ENCODE measurements at regions not wholly inside any gene's neighbourhood (a gene's known extent, or its start where the extent isn't known, plus 50 kb on each side); places are given as distances from the start of the nearest gene placed in this dataset.
"Not testable (repeated sequence)": the region's sequence is repeated elsewhere in the genome, so short reads cannot be mapped to it uniquely, and the experiment has no call there.

GRCh38 chr3:18126772-18127171 lies 298.4 kb downstream of the SATB1 start:
- no peak for DNase-seq (ENCODE audit: low read depth in 2 of 2)

GRCh38 chr3:18124501-18124900 lies 300.6 kb downstream of the SATB1 start:
- DNase-seq (ENCODE audit: low read depth in 2 of 2), result no peak

DNA sequence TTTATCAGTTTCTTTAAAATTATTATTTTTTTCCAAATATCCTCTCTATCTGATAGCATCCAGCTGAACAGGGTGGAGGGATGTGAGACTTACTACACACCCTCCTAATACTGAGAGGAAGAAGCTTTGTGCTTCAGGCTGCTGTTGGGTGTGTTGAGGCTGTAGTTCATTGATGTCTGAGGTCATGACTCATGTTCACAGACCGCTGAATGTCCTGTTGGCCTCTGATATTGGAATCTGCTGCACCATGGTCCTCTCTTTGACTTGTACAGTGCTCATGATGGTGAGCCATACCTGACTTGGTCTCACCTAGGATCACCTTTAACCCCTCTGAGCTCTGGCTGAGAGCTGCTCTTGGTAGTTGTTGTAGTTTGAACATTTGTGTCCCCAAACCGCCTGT lies 302.9 kb downstream of the SATB1 start:
- DNase-seq (ENCODE audit: low read depth in 2 of 2), result no peak

- DNase-seq (ENCODE audit: low read depth in 2 of 2), result no peak
Measured at GRCh38 chr3:18121020-18121419, 304.1 kb downstream of the SATB1 start.

GRCh38 chr3:18119866-18120265 lies 305.3 kb downstream of the SATB1 start:
- DNase-seq (ENCODE audit: low read depth in 2 of 2), result no peak

DNA sequence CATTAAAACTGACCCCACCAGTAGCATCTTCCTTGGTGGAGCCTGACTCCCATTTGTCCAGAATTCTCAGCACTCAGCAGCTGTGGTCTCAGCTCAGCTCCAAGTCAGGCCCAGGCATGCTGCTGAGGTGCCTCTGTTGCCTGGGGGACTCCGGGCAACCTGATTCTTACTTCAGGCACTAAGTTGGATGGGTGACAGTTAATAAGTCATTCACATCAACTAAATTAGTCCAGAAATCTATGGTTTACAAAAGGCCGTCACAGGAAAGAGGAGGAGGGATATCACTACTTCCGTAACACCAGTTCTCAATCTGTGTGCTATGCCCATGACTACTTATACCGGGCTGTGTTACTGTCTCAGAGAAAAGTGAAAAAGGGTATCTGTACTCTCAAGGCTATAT lies 310.2 kb downstream of the SATB1 start:
- no peak for DNase-seq (ENCODE audit: low read depth in 2 of 2)

- no peak for DNase-seq (ENCODE audit: low read depth in 2 of 2)
Measured at GRCh38 chr3:18113417-18113816, 311.7 kb downstream of the SATB1 start.

DNA sequence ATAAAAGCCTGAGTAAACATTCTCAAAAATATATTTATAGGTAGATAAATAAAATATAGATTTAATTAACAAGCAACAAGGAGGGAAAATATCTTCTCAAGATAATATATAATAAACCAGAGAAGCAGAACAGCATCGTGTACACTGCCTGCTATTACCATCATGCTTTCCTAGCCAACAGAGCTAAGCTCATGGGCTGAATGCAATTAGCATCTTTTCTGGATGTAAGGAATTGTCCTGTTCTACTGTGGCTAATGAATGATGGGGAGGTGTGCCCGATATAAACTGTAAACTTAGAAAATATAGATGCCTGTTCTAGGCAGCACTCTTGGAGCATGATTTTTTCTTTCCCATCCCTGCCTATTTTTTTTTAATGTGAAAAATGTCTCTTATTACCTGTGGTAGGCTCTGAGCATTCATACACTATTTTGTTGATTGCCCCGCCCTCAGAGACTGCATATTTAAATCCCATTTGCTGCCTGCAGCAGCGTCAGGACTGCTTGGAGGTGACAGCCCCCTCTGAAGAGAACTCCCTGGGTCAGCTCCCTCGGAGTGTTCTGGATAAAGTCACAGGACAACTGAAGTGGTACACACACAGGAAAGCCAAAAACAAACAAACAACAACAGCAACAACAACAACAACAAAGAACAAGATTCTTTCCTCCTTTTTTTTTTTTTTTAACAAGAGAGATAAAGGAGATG lies 312.3 kb downstream of the SATB1 start:
- no peak for DNase-seq (ENCODE audit: low read depth in 2 of 2)

GRCh38 chr3:18111796-18112232 lies 313.3 kb downstream of the SATB1 start:
- DNase-seq (ENCODE audit: low read depth in 2 of 2), result no peak

- DNase-seq (ENCODE audit: low read depth in 2 of 2), result no peak
Measured at GRCh38 chr3:18103591-18103990, 321.5 kb downstream of the SATB1 start.

GRCh38 chr3:18100121-18100520 lies 325.0 kb downstream of the SATB1 start:
- no peak for DNase-seq (ENCODE audit: low read depth in 2 of 2)

DNA sequence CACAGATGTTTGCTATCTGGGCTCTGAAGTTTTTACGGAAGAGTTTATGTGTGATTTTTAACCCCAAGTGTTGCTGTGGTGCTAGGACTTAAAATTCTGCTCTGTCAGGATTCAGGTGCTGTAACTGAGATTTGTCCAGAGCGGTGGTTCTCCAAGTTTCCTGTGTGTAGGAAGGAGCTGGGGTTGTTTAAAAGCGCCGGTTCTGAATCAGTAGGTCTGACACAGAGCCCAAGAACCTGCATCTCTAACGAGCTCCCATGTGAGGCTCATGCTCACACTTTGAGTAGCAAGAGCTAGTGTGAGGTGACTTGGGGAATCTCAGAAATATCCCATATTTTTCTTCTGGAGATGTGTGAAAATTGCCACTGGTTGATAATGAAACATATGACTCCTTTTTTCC lies 325.5 kb downstream of the SATB1 start:
- no peak for DNase-seq (ENCODE audit: low read depth in 2 of 2)

DNA sequence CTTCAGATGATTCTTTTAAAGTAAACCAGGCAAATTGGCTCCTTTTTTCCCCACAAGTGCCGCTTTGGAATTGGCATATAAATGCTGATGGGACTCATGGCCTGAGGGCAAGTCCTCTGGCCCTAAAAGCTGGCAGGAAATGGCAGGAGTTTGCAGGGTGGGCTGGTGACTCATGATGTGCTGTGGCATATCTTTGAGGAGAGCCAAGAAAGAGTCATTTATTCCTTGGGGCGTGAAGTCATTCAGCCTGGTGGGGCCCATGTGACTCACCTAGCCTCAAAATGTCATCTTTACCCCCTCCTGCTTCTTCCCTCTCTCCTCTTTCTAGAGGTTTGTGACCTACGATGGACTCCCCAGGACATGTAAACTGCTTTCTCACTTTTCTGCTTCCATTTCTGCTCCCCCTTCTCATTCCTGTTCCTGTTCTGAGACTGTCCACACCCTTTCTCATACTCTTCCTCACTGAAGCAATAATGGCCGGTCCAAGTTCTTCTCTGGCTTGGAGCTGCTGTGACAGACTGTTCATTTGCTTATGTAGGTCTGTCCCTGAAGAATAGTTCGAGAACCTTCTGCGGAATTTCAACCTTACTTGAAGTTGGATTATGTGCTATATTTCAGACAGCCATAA lies 326.1 kb downstream of the SATB1 start:
- DNase-seq (ENCODE audit: low read depth in 2 of 2), result no peak

DNA sequence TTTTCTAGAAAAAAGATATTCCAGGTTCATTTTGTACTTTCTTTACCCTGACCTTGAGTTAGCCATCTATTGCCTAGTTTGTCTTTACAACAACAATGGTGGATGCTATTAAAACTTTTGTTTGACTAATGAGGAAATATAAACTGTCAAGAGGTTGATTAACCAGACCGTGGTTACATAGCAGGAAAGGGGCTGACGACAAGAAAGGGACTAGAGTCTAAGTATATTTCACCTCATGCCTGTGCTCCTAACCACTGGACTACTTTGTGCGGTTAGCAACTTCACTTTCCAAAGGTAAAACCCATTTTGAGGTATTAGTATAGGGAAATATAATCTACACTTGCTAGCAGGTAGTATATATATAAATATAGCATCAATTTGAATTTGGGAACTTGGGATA lies 327.1 kb downstream of the SATB1 start:
- DNase-seq (ENCODE audit: low read depth in 2 of 2), result no peak

DNA sequence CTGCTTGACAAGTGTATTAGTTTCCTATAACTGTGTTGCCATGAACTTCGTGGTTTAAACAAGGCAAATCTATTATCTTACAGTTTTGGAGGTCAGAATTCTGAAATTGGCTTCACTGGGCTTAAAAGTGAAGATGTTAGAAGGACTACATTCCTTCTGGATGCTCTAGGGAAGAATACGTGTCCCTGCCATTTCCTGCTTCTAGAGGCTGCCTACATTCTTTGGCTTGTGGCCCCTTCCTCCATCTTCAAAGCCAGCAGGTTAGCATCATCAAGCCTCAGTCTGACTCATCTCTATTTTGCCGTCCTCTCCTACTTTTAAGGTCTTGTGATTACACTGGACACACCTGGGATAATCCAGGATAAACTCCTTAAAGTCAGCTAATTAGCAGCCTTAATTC lies 327.7 kb downstream of the SATB1 start:
- no peak for DNase-seq (ENCODE audit: low read depth in 2 of 2)

GRCh38 chr3:18092726-18093125 lies 332.4 kb downstream of the SATB1 start:
- no peak for DNase-seq (ENCODE audit: low read depth in 2 of 2)

DNA sequence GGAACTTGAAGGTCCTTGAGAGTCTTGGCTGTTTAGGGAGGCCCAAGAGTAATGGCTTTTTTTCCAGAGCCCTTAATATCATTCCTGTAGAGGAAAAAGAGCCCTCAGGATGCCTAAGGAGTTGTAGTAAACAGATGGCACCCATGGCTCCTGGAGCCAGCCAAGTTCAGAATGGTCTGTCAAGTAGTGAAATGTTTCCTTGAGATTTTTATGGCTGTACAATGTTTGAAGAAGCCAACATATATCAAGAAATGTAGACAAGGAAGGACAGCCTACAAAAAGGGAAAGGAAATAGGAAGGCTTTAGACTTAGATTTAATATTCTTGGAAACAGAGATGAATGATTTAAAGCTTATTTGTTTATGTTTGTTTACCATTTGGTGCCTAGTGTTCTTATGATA lies 334.8 kb downstream of the SATB1 start:
- no peak for DNase-seq (ENCODE audit: low read depth in 2 of 2)

DNA sequence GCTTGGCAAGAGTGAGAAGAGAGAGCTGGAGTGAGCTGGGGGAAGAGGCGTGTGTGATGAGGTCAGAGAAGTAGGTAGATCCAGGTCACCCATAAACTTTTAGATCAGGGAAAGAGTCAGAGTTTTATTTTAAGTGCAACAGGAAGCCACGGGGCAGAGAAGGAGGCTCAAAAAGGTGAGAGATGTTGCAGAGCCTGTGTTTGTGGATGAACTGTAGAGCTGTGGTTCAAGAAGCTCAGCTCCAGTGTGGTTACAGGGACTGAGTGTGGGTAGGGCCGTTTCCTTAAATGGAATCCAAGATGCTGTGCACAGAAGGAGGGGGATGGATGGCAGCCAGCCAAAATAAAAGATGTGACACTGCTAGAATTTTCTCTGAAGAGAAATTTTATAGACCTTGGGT lies 337.2 kb downstream of the SATB1 start:
- DNase-seq (ENCODE audit: low read depth in 2 of 2), result no peak

DNA sequence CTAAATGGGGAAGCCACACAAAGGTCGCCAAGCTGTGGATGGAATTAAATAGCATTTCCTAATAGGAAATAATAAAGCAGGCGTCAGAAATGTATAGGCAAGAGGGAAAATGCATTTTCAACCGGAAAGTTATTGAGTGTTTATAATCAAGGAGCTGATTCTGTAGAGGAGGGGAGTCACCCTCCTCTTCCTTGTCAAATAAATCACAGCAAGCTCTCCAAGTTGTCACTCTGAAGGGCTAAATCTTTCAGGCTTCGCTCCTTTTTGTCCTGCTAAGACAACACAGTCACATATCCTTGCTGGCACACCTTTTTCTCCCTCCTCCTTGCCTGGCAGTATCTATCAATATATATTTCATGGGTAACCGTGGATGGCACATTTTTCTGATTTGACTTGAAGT lies 338.4 kb downstream of the SATB1 start:
- DNase-seq (ENCODE audit: low read depth in 2 of 2), result no peak

GRCh38 chr3:18086078-18086477 lies 339.1 kb downstream of the SATB1 start:
- no peak for DNase-seq (ENCODE audit: low read depth in 2 of 2)

GRCh38 chr3:18085429-18085828 lies 339.7 kb downstream of the SATB1 start:
- DNase-seq (ENCODE audit: low read depth in 2 of 2), result no peak

DNA sequence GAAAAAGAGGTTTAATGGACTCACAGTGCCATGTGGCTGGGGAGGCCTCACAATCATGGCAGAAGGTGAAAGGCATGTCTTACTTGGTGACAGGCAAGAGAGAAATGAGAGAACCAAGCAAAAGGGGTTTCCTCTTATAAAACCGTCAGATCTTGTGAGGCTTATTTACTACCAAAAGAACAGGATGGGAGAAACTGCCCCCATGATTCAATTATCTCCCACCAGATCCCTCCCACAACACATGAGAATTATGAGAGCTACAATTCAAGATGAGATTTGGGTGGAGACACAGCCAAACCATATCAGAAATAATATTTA lies 340.8 kb upstream of the TBC1D5 start:
- not testable (repeated sequence) for DNase-seq (ENCODE audit: low read depth in 2 of 2)

DNA sequence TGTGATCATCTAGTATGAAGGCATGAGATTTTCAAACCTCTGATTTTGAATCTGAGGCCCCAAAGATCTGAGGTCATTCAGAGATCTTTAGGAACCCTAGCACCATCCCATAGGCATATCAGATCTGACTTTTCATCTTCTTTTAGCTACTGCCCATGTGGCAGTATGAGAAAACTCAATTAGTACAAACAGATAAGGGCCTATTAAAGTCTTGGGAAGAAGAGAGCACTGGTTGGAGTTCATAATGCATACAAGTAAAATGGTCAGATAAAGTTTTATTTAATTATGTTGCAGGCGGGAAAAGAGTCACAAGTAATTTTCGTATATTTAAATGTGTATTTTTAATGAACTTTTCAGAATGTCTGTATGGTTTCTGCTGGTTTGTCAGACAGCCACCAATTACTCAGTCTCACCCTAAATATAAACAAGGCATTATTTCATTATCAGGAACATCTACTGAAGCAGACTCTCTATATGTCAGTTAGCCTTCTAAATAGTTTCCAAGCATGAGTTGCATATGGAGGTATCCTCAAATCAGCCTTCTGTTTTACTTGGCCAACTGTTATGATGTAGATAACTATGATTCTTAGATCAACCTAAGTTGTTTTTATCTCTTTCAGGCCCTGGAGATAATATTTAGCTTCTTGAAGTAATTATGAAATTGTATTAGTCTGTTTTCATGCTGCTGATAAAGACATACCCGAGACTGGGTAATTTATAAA lies 340.3 kb upstream of the TBC1D5 start:
- DNase-seq (ENCODE audit: low read depth in 2 of 2), result no peak

Data from stimulated activated CD8-positive, alpha-beta memory T cell treated with anti-CD3 and anti-CD28 coated beads, Interleukin-15, amount 100 ng/mL, for 4 hours (primary cell).